Skeletal muscle tissue (tissue), 3 donors: ENCODE measurements at regions not wholly inside any gene's neighbourhood (a gene's known extent, or its start where the extent isn't known, plus 50 kb on each side); places are given as distances from the start of the nearest gene placed in this dataset.

Source experiments
- H3K27ac ChIP-seq: one replicate; pipeline ENCODE4 v1.7.0; 2013; ENCODE audit warnings: mild to moderate bottlenecking, low read depth, low read length, inconsistent platforms
- H3K27me3 ChIP-seq, 3 donors: one replicate each; pipeline ENCODE4 v1.7.0; 2013; ENCODE audit warnings: low read length in 3 of 3; ENCODE audit not compliant: control insufficient read depth in 3 of 3, insufficient read depth in 3 of 3
- H3K36me3 ChIP-seq, 3 donors: one replicate each; pipeline ENCODE4 v1.7.0; 2013; ENCODE audit warnings: low read length in 3 of 3; ENCODE audit not compliant: control insufficient read depth in 3 of 3, insufficient read depth in 3 of 3
- H3K4me1 ChIP-seq, 3 donors: one replicate each; pipeline ENCODE4 v1.7.0; 2013; ENCODE audit warnings: low read length in 3 of 3, mild to moderate bottlenecking in 3 of 3; ENCODE audit not compliant: control insufficient read depth in 3 of 3, insufficient read depth in 3 of 3
- H3K4me3 ChIP-seq, 3 donors: one replicate each; pipeline ENCODE4 v1.7.0; 2013; ENCODE audit warnings: low read length in 3 of 3
- H3K9ac ChIP-seq, 3 donors: one replicate each; pipeline ENCODE4 v1.7.0; 2013; ENCODE audit warnings: low read length in 3 of 3, mild to moderate bottlenecking in 3 of 3, moderate library complexity in 2 of 3, low read depth in 1 of 3
- H3K9me3 ChIP-seq, 3 donors: one replicate each; pipeline ENCODE4 v1.7.0; 2013; ENCODE audit warnings: low read length in 3 of 3; ENCODE audit not compliant: control insufficient read depth in 3 of 3
- donor health status: Osteomylitis.

DNA sequence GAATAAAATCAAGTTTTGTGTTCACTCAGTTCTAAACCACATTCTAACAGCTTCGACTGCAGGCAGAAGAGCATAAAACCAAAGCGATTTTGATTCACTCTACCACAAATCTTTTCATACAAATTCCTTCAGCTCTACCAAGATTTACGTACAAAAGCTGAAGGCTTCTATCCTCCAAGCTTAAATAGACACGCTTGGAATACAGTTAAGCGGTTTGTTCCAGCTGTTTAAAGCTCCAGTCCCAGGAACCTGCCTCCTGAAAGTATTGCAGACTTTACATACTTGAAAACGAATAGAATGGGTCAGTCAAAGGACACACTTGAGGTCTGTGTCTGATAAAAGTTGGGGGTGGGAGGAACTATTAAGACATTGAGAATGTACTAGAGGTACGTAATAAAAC lies 102.9 kb downstream of the MPP7 start:
- Histone ChIP-seq H3K27me3 (no peaks in the 10 kb centered on the region), H3K9me3 (no peaks in the 10 kb centered on the region), H3K27ac (no peak overlapping the region), H3K9ac (no peak overlapping the region), H3K36me3 (no peaks in the 10 kb centered on the region), H3K4me1 (peaks cover 0 to 5% (median 0%) of the 10 kb centered on the region in 3 donors), H3K4me3 (no peak overlapping the region)

DNA sequence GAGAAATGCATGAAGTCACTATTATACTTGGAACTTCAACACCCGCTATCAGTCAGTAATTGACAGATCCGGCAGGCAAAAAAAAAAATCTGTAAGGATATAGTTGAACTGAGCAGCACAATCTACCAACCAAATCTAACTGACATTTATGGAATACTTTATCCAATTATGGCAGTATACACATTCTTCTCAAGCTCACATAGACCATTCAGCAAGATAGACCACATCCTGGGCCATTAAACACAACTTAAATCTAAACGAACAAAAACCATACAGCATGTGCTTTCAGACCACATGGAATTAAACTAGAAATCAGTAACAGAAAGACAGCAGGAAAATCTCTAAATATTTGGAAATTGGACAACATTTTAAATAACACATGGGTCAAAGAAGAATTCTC lies 112.7 kb downstream of the MPP7 start:
- H3K4me1 ChIP-seq = no peaks in the 10 kb centered on the region
- no peak overlapping the region for H3K27ac ChIP-seq
- H3K9me3 ChIP-seq = no peaks in the 10 kb centered on the region
- no peak overlapping the region for H3K4me3 ChIP-seq
- H3K9ac ChIP-seq = no peak overlapping the region
- H3K36me3 ChIP-seq = no peaks in the 10 kb centered on the region
- no peaks in the 10 kb centered on the region for H3K27me3 ChIP-seq

DNA sequence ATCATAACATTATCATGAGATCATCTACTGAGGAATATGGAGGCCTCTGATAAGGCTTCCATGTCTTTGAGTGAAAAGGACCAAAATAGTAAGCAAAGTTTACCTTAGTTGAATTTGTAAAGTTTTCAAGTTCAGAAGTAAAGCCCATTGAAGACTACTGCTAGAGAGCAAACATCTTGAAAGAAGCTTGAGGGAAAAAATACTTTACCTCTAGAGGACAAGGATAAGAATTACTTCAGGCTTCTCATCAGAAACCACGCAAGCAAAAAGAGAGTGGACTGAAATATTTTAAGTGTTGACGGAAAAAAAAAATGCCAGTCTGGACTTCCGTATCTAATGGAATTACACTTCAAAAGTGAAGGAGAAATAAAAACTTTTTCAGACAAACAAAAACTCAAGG lies 114.3 kb downstream of the MPP7 start:
- Histone ChIP-seq H3K9me3 (no peaks in the 10 kb centered on the region), H3K27ac (no peak overlapping the region), H3K9ac (no peak overlapping the region), H3K4me3 (no peak overlapping the region), H3K36me3 (no peaks in the 10 kb centered on the region), H3K4me1 (no peaks in the 10 kb centered on the region), H3K27me3 (no peaks in the 10 kb centered on the region)

DNA sequence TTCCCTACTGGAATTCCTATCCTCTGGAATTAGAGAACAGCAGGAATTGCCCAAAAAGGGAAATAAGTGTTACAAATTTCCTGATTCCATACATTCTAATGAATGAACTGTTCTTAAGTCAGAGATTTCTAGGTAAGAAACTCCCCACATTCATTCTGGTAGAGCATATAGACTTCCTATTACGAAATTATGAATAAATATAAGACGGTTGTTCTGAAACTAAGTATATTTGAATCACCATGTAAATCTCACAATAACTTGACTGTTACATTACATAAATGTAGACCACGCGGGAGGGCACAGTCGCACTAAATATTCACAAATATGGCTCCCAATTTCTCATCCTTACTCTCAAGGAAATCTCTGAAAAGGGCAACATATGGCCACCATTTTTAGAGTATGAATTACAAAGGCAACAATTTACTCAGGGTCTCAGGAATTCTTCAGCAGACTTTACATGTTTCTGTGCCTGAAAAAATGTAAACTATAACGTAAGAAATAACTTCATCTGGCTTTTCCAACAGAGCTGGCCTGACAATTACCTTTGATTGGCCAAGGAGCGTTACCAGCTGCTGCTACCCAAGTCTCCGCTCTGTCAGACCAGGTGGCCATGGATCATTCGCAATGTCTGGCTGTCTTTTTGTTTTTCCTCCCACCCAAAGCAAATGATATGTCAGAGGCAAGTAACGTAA lies 115.8 kb downstream of the MPP7 start:
- no peak overlapping the region for H3K27ac ChIP-seq
- H3K9ac ChIP-seq = no peak overlapping the region
- no peaks in the 10 kb centered on the region for H3K9me3 ChIP-seq
- no peaks in the 10 kb centered on the region for H3K27me3 ChIP-seq
- no peaks in the 10 kb centered on the region for H3K36me3 ChIP-seq
- no peak overlapping the region for H3K4me3 ChIP-seq
- H3K4me1 ChIP-seq = no peaks in the 10 kb centered on the region

DNA sequence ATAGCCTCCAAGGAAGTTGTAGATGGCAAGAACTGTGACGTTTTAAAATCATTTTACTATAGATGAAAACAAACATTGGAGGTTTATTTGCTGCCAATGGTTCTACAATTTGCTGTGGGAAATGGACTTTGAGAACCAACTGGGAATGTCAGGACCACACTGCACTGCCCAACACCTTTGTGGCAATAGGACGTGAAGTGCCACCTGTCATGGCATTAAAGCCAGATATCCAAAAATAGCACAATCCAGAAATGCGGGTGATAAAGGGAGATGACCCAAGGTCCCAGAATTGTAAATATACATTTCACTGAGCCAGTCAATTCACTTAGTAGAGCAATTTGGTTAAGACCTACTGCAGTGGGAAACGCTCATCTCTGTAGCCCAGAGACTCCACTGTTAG lies 116.4 kb downstream of the MPP7 start:
- no peaks in the 10 kb centered on the region for H3K27me3 ChIP-seq
- peaks cover 0 to 2% (median 0%) of the 10 kb centered on the region in 3 donors for H3K4me1 ChIP-seq
- H3K4me3 ChIP-seq = no peak overlapping the region
- H3K9me3 ChIP-seq = no peaks in the 10 kb centered on the region
- H3K9ac ChIP-seq = no peak overlapping the region
- H3K27ac ChIP-seq = no peak overlapping the region
- H3K36me3 ChIP-seq = no peaks in the 10 kb centered on the region

DNA sequence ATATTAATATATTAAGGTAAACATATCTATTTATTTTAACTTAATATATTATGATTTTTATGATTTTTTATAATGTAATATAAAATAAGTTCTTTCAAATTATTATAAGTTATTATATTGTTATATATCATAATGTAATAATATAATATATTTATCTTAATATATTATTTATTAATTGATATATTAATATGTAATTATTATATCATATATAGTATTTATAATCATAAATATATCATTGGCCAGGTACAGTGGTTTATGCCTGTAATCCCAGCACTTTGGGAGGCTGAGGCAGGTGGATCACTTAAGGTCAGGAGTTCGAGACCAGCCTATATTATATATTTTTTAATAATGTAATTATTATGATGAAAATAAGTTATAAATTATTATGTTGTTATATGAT lies 118.1 kb downstream of the MPP7 start:
- Histone ChIP-seq H3K36me3 (no peaks in the 10 kb centered on the region), H3K4me3 (no peak overlapping the region), H3K9me3 (no peaks in the 10 kb centered on the region), H3K27ac (no peak overlapping the region), H3K27me3 (no peaks in the 10 kb centered on the region), H3K4me1 (peaks cover 0 to 5% (median 0%) of the 10 kb centered on the region in 3 donors), H3K9ac (no peak overlapping the region)

DNA sequence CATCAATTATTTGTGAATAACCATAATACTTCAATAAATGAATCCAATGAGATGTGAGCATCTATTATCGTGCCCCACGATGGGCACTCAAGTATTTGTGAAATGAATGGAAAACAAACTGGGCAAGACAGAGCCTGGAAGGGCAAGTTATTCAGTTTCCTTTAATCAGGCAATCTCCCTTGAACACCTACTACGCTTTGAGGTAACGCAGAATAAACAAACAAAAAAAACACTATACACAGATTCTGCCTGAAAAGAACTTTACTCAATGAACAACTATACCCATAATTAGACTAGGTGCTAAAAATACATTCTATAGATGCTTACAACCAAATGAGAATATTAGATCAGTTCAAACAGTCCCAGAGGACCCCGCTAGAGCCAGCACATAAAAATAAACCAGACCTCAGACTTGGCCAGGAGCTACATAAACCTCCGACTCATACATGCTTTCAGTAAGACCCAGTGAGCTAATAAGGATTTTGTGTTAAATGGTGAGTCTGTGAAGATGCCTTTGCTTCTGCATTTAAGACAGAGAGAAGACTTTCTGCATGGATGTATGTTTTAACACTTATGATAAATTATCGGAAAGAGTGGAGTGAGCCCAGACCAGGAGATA lies 121.3 kb downstream of the MPP7 start:
- Histone ChIP-seq H3K9ac (peak overlapping the region in 1 of 3 donors; percentile 43), H3K27ac (no peak overlapping the region), H3K4me3 (no peak overlapping the region), H3K36me3 (no peaks in the 10 kb centered on the region), H3K27me3 (no peaks in the 10 kb centered on the region), H3K4me1 (peaks cover 0 to 10% (median 0%) of the 10 kb centered on the region in 3 donors), H3K9me3 (no peaks in the 10 kb centered on the region)

DNA sequence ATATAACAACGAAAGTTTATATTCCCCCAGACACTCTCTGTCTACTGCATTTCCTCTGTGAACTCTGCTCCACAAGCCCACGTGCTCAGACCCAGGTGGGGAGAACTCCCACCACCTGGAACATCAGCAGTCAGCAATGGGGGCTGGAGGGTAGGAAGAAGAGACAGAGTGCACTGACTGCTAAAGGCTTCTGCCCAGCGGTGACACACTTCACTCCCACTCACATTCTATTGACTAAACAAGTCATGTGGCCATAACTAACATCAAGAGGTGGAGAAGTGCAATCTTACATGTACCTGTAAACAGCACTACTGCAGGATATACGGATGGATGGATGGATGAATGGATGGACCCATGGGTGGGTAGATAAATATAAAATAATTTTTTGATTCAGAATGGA lies 122.2 kb downstream of the MPP7 start:
- Histone ChIP-seq H3K4me3 (no peak overlapping the region), H3K27ac (no peak overlapping the region), H3K27me3 (no peaks in the 10 kb centered on the region), H3K36me3 (no peaks in the 10 kb centered on the region), H3K4me1 (peaks cover 0 to 10% (median 0%) of the 10 kb centered on the region in 3 donors), H3K9ac (no peak overlapping the region), H3K9me3 (no peaks in the 10 kb centered on the region)

DNA sequence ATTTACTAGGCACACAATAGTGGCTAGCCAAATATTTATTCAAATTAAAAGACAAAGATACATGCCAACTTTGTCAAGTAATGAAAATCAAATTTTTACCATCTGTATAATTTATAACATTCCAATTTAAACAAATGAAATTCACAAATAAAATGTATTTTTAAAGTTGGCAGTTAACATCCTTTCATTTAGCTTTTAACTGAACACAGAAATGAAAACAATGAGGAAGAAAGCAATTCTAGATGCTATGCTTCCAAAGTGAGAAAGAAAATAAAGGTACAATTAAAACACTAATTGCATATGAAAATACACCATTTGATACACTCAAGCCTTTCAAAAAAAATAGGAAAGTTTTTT lies 123.1 kb downstream of the MPP7 start:
- H3K9ac ChIP-seq = no peak overlapping the region
- H3K27ac ChIP-seq = no peak overlapping the region
- H3K4me1 ChIP-seq = peaks cover 0 to 10% (median 0%) of the 10 kb centered on the region in 3 donors
- H3K4me3 ChIP-seq = no peak overlapping the region
- no peaks in the 10 kb centered on the region for H3K27me3 ChIP-seq
- no peaks in the 10 kb centered on the region for H3K36me3 ChIP-seq
- no peaks in the 10 kb centered on the region for H3K9me3 ChIP-seq

DNA sequence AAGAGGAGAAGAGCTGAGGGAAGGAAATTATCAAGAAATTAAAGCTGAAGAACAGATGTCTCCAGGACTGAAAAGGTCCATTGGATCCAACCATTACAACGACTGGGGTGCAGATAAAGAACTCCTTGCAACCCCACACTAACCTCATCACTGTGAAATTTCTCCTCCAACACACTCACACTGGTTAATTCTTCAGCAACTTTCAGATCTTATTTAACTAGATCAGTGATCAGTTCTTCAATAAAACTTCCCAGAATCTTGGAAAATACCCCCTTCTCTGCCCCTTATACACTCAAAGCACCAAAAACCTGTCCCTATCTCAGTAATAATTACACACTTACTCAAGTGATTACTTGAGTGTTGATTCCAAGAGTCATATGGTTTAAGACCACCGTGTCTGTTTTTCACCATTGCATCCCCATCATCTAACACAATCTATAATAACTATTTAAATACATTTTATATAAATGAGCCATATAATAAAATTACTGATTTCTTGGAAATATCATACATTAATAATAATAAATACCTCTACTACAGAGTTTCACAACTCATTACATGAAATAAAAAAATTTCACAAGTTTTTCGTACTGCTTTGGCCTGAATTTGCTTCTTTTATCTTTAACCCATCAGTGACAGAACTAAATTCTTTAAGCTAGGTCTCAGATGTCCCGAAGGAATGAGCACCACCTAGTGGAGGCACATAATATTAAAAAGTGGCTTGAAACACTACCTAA lies 123.7 kb downstream of the MPP7 start:
- H3K4me3 ChIP-seq = no peak overlapping the region
- no peak overlapping the region for H3K9ac ChIP-seq
- H3K4me1 ChIP-seq = peaks cover 0 to 10% (median 0%) of the 10 kb centered on the region in 3 donors
- H3K27me3 ChIP-seq = no peaks in the 10 kb centered on the region
- H3K36me3 ChIP-seq = no peaks in the 10 kb centered on the region
- H3K27ac ChIP-seq = no peak overlapping the region
- no peaks in the 10 kb centered on the region for H3K9me3 ChIP-seq
